ENCODE measurements at regions not wholly inside any gene's neighbourhood (a gene's known extent, or its start where the extent isn't known, plus 50 kb on each side); places are given as distances from the start of the nearest gene placed in this dataset.
"Not testable (repeated sequence)": the region's sequence is repeated elsewhere in the genome, so short reads cannot be mapped to it uniquely, and the experiment has no call there.

- DNase-seq (ENCODE audit: low spot score) = no peak
These were observed 113.4 kb downstream of the RTP5 start for GRCh38 chr2:241982706-241983570.

- no peak for DNase-seq (ENCODE audit: low spot score)
These were observed 114.2 kb downstream of the RTP5 start for GRCh38 chr2:241983571-241984270.

GRCh38 chr2:241984271-241984655 is 114.7 kb downstream of the RTP5 start:
- no peak for DNase-seq (ENCODE audit: low spot score)

- DNase-seq (ENCODE audit: low spot score) = no peak
These were observed 115.1 kb downstream of the RTP5 start for GRCh38 chr2:241984658-241985057.

- not testable (repeated sequence) for DNase-seq (ENCODE audit: low spot score)
These were observed 115.8 kb downstream of the RTP5 start for GRCh38 chr2:241985161-241985985.

GRCh38 chr2:241985986-241986329 is 116.4 kb downstream of the RTP5 start:
- DNase-seq (ENCODE audit: low spot score) = no peak

GRCh38 chr2:241986836-241987641 is 117.5 kb downstream of the RTP5 start:
- no peak for DNase-seq (ENCODE audit: low spot score)

- no peak for DNase-seq (ENCODE audit: low spot score)
These were observed 118.2 kb downstream of the RTP5 start for GRCh38 chr2:241987726-241988125.

- no peak for DNase-seq (ENCODE audit: low spot score)
These were observed 118.6 kb downstream of the RTP5 start for GRCh38 chr2:241988146-241988545.

GRCh38 chr2:241989074-241989473 is 119.5 kb downstream of the RTP5 start:
- no peak for DNase-seq (ENCODE audit: low spot score)

- DNase-seq (ENCODE audit: low spot score) = no peak
These were observed 120.9 kb downstream of the RTP5 start for GRCh38 chr2:241990466-241990865.

- no peak for DNase-seq (ENCODE audit: low spot score)
These were observed 121.8 kb downstream of the RTP5 start for GRCh38 chr2:241991299-241991698.

- DNase-seq (ENCODE audit: low spot score) = no peak
These were observed 123.2 kb downstream of the RTP5 start for GRCh38 chr2:241992753-241993152.

- no peak for DNase-seq (ENCODE audit: low spot score)
These were observed 124.0 kb downstream of the RTP5 start for GRCh38 chr2:241993386-241994005.

GRCh38 chr2:241994086-241994485 is 124.6 kb downstream of the RTP5 start:
- no peak for DNase-seq (ENCODE audit: low spot score)

- DNase-seq (ENCODE audit: low spot score) = no peak
These were observed 125.2 kb downstream of the RTP5 start for GRCh38 chr2:241994556-241995213.

GRCh38 chr2:241996100-241996499 is 126.6 kb downstream of the RTP5 start:
- DNase-seq (ENCODE audit: low spot score) = no peak

- no peak for DNase-seq (ENCODE audit: low spot score)
These were observed 127.5 kb downstream of the RTP5 start for GRCh38 chr2:241997017-241997416.

GRCh38 chr2:241999184-241999583 is 129.7 kb downstream of the RTP5 start:
- no peak for DNase-seq (ENCODE audit: low spot score)

- DNase-seq (ENCODE audit: low spot score) = no peak
These were observed 132.3 kb downstream of the RTP5 start for GRCh38 chr2:242001853-242002252.

- no peak for DNase-seq (ENCODE audit: low spot score)
These were observed 133.4 kb downstream of the RTP5 start for GRCh38 chr2:242002944-242003343.

Data from LoVo (cell line).